Left renal cortex interstitium (tissue), 4 donors: ENCODE measurements at regions not wholly inside any gene's neighbourhood (a gene's known extent, or its start where the extent isn't known, plus 50 kb on each side); places are given as distances from the start of the nearest gene placed in this dataset.

ENCODE experiments used
- DNase-seq, 4 donors: peaks; one replicate each; pipeline ENCODE4 v3.0.0-alpha.2; 2013; ENCODE audit warnings: low read depth in 4 of 4, low spot score in 2 of 4, missing footprints in 1 of 4

GRCh38 chr13:22561581-22561980, 619.2 kb upstream of the SGCG start:
- no peak for DNase-seq

GRCh38 chr13:22562116-22562515, 618.7 kb upstream of the SGCG start:
- no peak for DNase-seq

GRCh38 chr13:22563272-22563671, 617.5 kb upstream of the SGCG start:
- no peak for DNase-seq

GRCh38 chr13:22569811-22570210, 611.0 kb upstream of the SGCG start:
- no peak for DNase-seq

GRCh38 chr13:22589880-22590279, 590.9 kb upstream of the SGCG start:
- DNase-seq: no peak

GRCh38 chr13:22592515-22592914, 588.3 kb upstream of the SGCG start:
- no peak for DNase-seq

GRCh38 chr13:22594041-22594440, 586.7 kb upstream of the SGCG start:
- no peak for DNase-seq

GRCh38 chr13:22596171-22596863, 584.5 kb upstream of the SGCG start:
- DNase-seq: no peak

- no peak for DNase-seq
Observed at GRCh38 chr13:22599156-22599555, 581.6 kb upstream of the SGCG start.

GRCh38 chr13:22618002-22618401, 562.8 kb upstream of the SGCG start:
- no peak for DNase-seq

- no peak for DNase-seq
Observed at GRCh38 chr13:22625691-22626090, 555.1 kb upstream of the SGCG start.

GRCh38 chr13:22629374-22629773, 551.4 kb upstream of the SGCG start:
- no peak for DNase-seq

- no peak for DNase-seq
Observed at GRCh38 chr13:22642088-22642487, 538.7 kb upstream of the SGCG start.

GRCh38 chr13:22644941-22645340, 535.8 kb upstream of the SGCG start:
- DNase-seq: no peak

- DNase-seq: no peak
Observed at GRCh38 chr13:22647156-22647850, 533.5 kb upstream of the SGCG start.

GRCh38 chr13:22648320-22648801, 532.4 kb upstream of the SGCG start:
- peak in 3 of 4 donors; percentile 14 to 23 (median 15) for DNase-seq

- no peak for DNase-seq
Observed at GRCh38 chr13:22652796-22653195, 528.0 kb upstream of the SGCG start.

- no peak for DNase-seq
Observed at GRCh38 chr13:22653866-22654265, 526.9 kb upstream of the SGCG start.

GRCh38 chr13:22655106-22655852, 525.5 kb upstream of the SGCG start:
- DNase-seq: no peak

- no peak for DNase-seq
Observed at GRCh38 chr13:22662771-22663170, 518.0 kb upstream of the SGCG start.

GRCh38 chr13:22665506-22665905, 515.3 kb upstream of the SGCG start:
- no peak for DNase-seq

GRCh38 chr13:22690756-22691155, 490.0 kb upstream of the SGCG start:
- no peak for DNase-seq
